ENCODE measurements at regions not wholly inside any gene's neighbourhood (a gene's known extent, or its start where the extent isn't known, plus 50 kb on each side); places are given as distances from the start of the nearest gene placed in this dataset.

- H3K4me3 ChIP-seq = no peak overlapping the region
- TF ChIP-seq CTCF (IDR thresholded peaks at IDR 0.05) (no peak), POLR2A (IDR thresholded peaks at IDR 0.05) (no peak), POLR2AphosphoS5 (IDR thresholded peaks at IDR 0.05) (no peak), EP300 (IDR thresholded peaks at IDR 0.05) (no peak)
- no peaks in the 10 kb centered on the region for H3K36me3 ChIP-seq
- 53 to 73% methylated on average over 4 of the region's 4 CpGs for WGBS, 2 donors
- H3K27ac ChIP-seq = no peak overlapping the region
- intact Hi-C loops (cut with DNase I) = no loop called here
- no peaks in the 10 kb centered on the region for H3K27me3 ChIP-seq
- no peak for DNase-seq
- H3K4me1 ChIP-seq = no peaks in the 10 kb centered on the region
- no peaks in the 10 kb centered on the region for H3K9me3 ChIP-seq
These were observed 150.4 kb upstream of the GAREM1 start for GRCh38 chr18:32621034-32621433.

- no peak overlapping the region for H3K27ac ChIP-seq
- intact Hi-C loops (cut with DNase I) = no loop called here
These were observed 147.9 kb upstream of the GAREM1 start for GRCh38 chr18:32618546-32618945.

GRCh38 chr18:32613821-32614220 lies 143.1 kb upstream of the GAREM1 start:
- intact Hi-C loops (cut with DNase I) = no loop called here
- Histone ChIP-seq H3K4me3 (no peak overlapping the region), H3K27ac (no peak overlapping the region), H3K36me3 (no peaks in the 10 kb centered on the region), H3K27me3 (no peaks in the 10 kb centered on the region), H3K9me3 (no peaks in the 10 kb centered on the region), H3K4me1 (no peaks in the 10 kb centered on the region)
- 73 to 76% methylated on average over 3 of the region's 3 CpGs for WGBS, 2 donors
- DNase-seq = no peak
- TF ChIP-seq EP300 (IDR thresholded peaks at IDR 0.05) (no peak), CTCF (IDR thresholded peaks at IDR 0.05) (no peak), POLR2A (IDR thresholded peaks at IDR 0.05) (no peak), POLR2AphosphoS5 (IDR thresholded peaks at IDR 0.05) (no peak)

More at GRCh38 chr18:32618546-32618945, 147.9 kb upstream of the GAREM1 start:
- H3K9me3 ChIP-seq = no peaks in the 10 kb centered on the region
- DNase-seq = no peak
- 75 to 88% methylated on average over 4 of the region's 4 CpGs for WGBS, 2 donors
- no peaks in the 10 kb centered on the region for H3K36me3 ChIP-seq
- no peaks in the 10 kb centered on the region for H3K4me1 ChIP-seq
- TF ChIP-seq POLR2A (IDR thresholded peaks at IDR 0.05) = no peak
- no peak for TF ChIP-seq CTCF (IDR thresholded peaks at IDR 0.05)
- TF ChIP-seq POLR2AphosphoS5 (IDR thresholded peaks at IDR 0.05) = no peak
- TF ChIP-seq EP300 (IDR thresholded peaks at IDR 0.05) = no peak
- H3K4me3 ChIP-seq = no peak overlapping the region
- H3K27me3 ChIP-seq = no peaks in the 10 kb centered on the region

GRCh38 chr18:32612651-32613050 lies 142.0 kb upstream of the GAREM1 start:
- no peaks in the 10 kb centered on the region for H3K9me3 ChIP-seq
- H3K27me3 ChIP-seq = no peaks in the 10 kb centered on the region
- H3K27ac ChIP-seq = no peak overlapping the region
- intact Hi-C loops (cut with DNase I) = no loop called here
- H3K4me1 ChIP-seq = no peaks in the 10 kb centered on the region
- TF ChIP-seq CTCF (IDR thresholded peaks at IDR 0.05) (no peak), EP300 (IDR thresholded peaks at IDR 0.05) (no peak), POLR2A (IDR thresholded peaks at IDR 0.05) (no peak), POLR2AphosphoS5 (IDR thresholded peaks at IDR 0.05) (no peak)
- no peak overlapping the region for H3K4me3 ChIP-seq
- no peak for DNase-seq
- H3K36me3 ChIP-seq = no peaks in the 10 kb centered on the region
- 43 to 64% methylated on average over 3 of the region's 3 CpGs for WGBS, 2 donors

- intact Hi-C loops (cut with DNase I) = no loop called here
- Histone ChIP-seq H3K36me3 (no peaks in the 10 kb centered on the region), H3K9me3 (no peaks in the 10 kb centered on the region), H3K4me1 (no peaks in the 10 kb centered on the region), H3K27me3 (no peaks in the 10 kb centered on the region), H3K27ac (no peak overlapping the region), H3K4me3 (no peak overlapping the region)
- DNase-seq = no peak
- 4 to 16% methylated on average over 1 of the region's 1 CpG for WGBS, 2 donors
- no peak for TF ChIP-seq POLR2A (IDR thresholded peaks at IDR 0.05)
- TF ChIP-seq CTCF (IDR thresholded peaks at IDR 0.05) = no peak
- no peak for TF ChIP-seq POLR2AphosphoS5 (IDR thresholded peaks at IDR 0.05)
- TF ChIP-seq EP300 (IDR thresholded peaks at IDR 0.05) = no peak
These were observed 139.5 kb upstream of the GAREM1 start for GRCh38 chr18:32610176-32610575.

Data from sigmoid colon (tissue), 6 donors.